DND-41 (cell line): ENCODE measurements at regions not wholly inside any gene's neighbourhood (a gene's known extent, or its start where the extent isn't known, plus 50 kb on each side); places are given as distances from the start of the nearest gene placed in this dataset.

ENCODE experiments used
- ATAC-seq: fragments of 200-7000 bp; cut with Tn5 transposase; 3 replicates; pipeline ENCODE4 v1.9.1; 2021; ENCODE audit warnings: low read depth; ENCODE audit not compliant: insufficient read depth
- DNase-seq: peaks from one replicate; pipeline ENCODE4 v3.0.0-alpha.2; 2020
- H2AFZ ChIP-seq: 2 replicates; pipeline ENCODE4 v1.6.0; 2012; ENCODE audit warnings: low read depth, low read length
- H3K27ac ChIP-seq: 2 replicates; pipeline ENCODE4 v1.5.1; 2012; ENCODE audit warnings: low read length, inconsistent platforms
- H3K27me3 ChIP-seq: fragments of 200-600 bp; sonication (generic); 2 replicates; pipeline ENCODE4 v1.6.0; 2012; ENCODE audit warnings: low read length, mild to moderate bottlenecking, inconsistent platforms; ENCODE audit not compliant: insufficient read depth, poor library complexity
- H3K36me3 ChIP-seq: 2 replicates; pipeline ENCODE4 v1.5.1; 2012; ENCODE audit warnings: low read length, inconsistent platforms; ENCODE audit not compliant: insufficient read depth
- H3K4me1 ChIP-seq: 2 replicates; pipeline ENCODE4 v1.5.1; 2012; ENCODE audit warnings: mild to moderate bottlenecking, low read length; ENCODE audit not compliant: insufficient read depth
- H3K4me2 ChIP-seq: 2 replicates; pipeline ENCODE4 v1.6.0; 2012; ENCODE audit warnings: mild to moderate bottlenecking, moderate library complexity, low read length, inconsistent platforms; ENCODE audit not compliant: insufficient read depth
- H3K4me3 ChIP-seq, 2 experiments: fragments of 200-600 bp in 1 of 2; shearing (Covaris generic) in 1 of 2; 2 replicates each; pipeline ENCODE4 v1.5.1; 2012 to 2016; ENCODE audit warnings: inconsistent platforms in 2 of 2, low read length in 2 of 2, mild to moderate bottlenecking in 2 of 2, low read depth in 1 of 2, moderate library complexity in 1 of 2
- H3K79me2 ChIP-seq: 2 replicates; pipeline ENCODE4 v1.6.0; 2012; ENCODE audit warnings: low read length, inconsistent platforms; ENCODE audit not compliant: insufficient read depth
- H3K9ac ChIP-seq: 2 replicates; pipeline ENCODE4 v1.6.0; 2012; ENCODE audit warnings: low read depth, mild to moderate bottlenecking, inconsistent platforms, low read length, moderate library complexity
- H3K9me3 ChIP-seq: 2 replicates; pipeline ENCODE4 v1.5.1; 2012; ENCODE audit warnings: low read length, moderate library complexity, mild to moderate bottlenecking, inconsistent platforms; ENCODE audit not compliant: insufficient read depth, severe bottlenecking
- H4K20me1 ChIP-seq: 2 replicates; pipeline ENCODE4 v1.6.0; 2012; ENCODE audit warnings: low read length; ENCODE audit not compliant: insufficient read depth
- CTCF ChIP-seq: IDR thresholded peaks from 2 replicates; pipeline ENCODE4 v1.5.1; 2012; ENCODE audit warnings: borderline replicate concordance, low read length, moderate library complexity, mild to moderate bottlenecking; ENCODE audit not compliant: poor library complexity, severe bottlenecking; ENCODE audit errors: extremely low read depth
- EZH2 ChIP-seq: IDR thresholded peaks from 3 replicates; pipeline ENCODE4 v1.6.1; 2012; ENCODE audit warnings: borderline replicate concordance, low read depth, mild to moderate bottlenecking, moderate library complexity, low read length, inconsistent platforms; ENCODE audit not compliant: severe bottlenecking

- Histone ChIP-seq H3K36me3 (no peaks in the 10 kb centered on the region), H3K4me3 (no peak overlapping the region), H2AFZ (no peak overlapping the region), H3K27ac (no peak overlapping the region), H3K9ac (no peak overlapping the region), H3K4me2 (no peak overlapping the region), H3K79me2 (no peaks in the 10 kb centered on the region), H3K9me3 (no peaks in the 10 kb centered on the region), H3K4me1 (no peaks in the 10 kb centered on the region), H3K27me3 (peaks cover 4% of the 10 kb centered on the region), H4K20me1 (no peaks in the 10 kb centered on the region)
- DNase-seq (no peak), ATAC-seq (no peak)
- TF ChIP-seq CTCF (no peak), EZH2 (no peak)
Measured at GRCh38 chr11:57092028-57092698, 89.6 kb upstream of the LRRC55 start.

GRCh38 chr11:57094181-57094935 lies 87.4 kb upstream of the LRRC55 start:
- Histone ChIP-seq H2AFZ (no peak overlapping the region), H3K36me3 (no peaks in the 10 kb centered on the region), H3K9me3 (no peaks in the 10 kb centered on the region), H3K4me2 (no peak overlapping the region), H3K4me3 (no peak overlapping the region), H3K4me1 (no peaks in the 10 kb centered on the region), H3K79me2 (no peaks in the 10 kb centered on the region), H3K27me3 (peaks cover 6% of the 10 kb centered on the region), H3K9ac (no peak overlapping the region), H4K20me1 (no peaks in the 10 kb centered on the region), H3K27ac (no peak overlapping the region)
- no peak for ATAC-seq
- TF ChIP-seq EZH2 (no peak), CTCF (no peak)
- no peak for DNase-seq

GRCh38 chr11:57095417-57095816 lies 86.3 kb upstream of the LRRC55 start:
- no peaks in the 10 kb centered on the region for H3K4me1 ChIP-seq
- no peaks in the 10 kb centered on the region for H3K79me2 ChIP-seq
- peaks cover 6% of the 10 kb centered on the region for H3K27me3 ChIP-seq
- no peak for DNase-seq
- no peak overlapping the region for H3K27ac ChIP-seq
- H3K4me2 ChIP-seq, result no peak overlapping the region
- no peaks in the 10 kb centered on the region for H3K36me3 ChIP-seq
- no peaks in the 10 kb centered on the region for H4K20me1 ChIP-seq
- no peak overlapping the region for H3K9ac ChIP-seq
- no peaks in the 10 kb centered on the region for H3K9me3 ChIP-seq
- TF ChIP-seq EZH2 (no peak), CTCF (no peak)
- ATAC-seq, result no peak
- no peak overlapping the region for H3K4me3 ChIP-seq
- no peak overlapping the region for H2AFZ ChIP-seq
